ENCODE measurements at regions not wholly inside any gene's neighbourhood (a gene's known extent, or its start where the extent isn't known, plus 50 kb on each side); places are given as distances from the start of the nearest gene placed in this dataset.

- H3K9ac ChIP-seq (ENCODE audit: insufficient read length): no peak overlapping the region
- DNase-seq (ENCODE audit: low read depth, low spot score): no peak
- no peak for TF ChIP-seq EZH2 (IDR thresholded peaks at IDR 0.05)
- no peak for TF ChIP-seq FOXP2 (optimal IDR thresholded peaks at IDR 0.05; ENCODE audit: control extremely low read depth, extremely low read length, insufficient read depth)
- TF ChIP-seq POLR2AphosphoS5 (IDR thresholded peaks at IDR 0.05; ENCODE audit: borderline replicate concordance, low read depth, low read length): no peak
- H3K36me3 ChIP-seq (ENCODE audit: insufficient read depth, low read length): no peaks in the 10 kb centered on the region
- no peak overlapping the region for H3K27ac ChIP-seq
- H3K4me3 ChIP-seq: no peak overlapping the region
- H3K9me3 ChIP-seq (ENCODE audit: low read depth, low read length): no peaks in the 10 kb centered on the region
These were observed 183.3 kb upstream of the ATP2B1 start for GRCh38 chr12:89891933-89892332.

- Histone ChIP-seq H3K9me3 (ENCODE audit: low read depth, low read length) (no peaks in the 10 kb centered on the region), H3K27ac (no peak overlapping the region)
These were observed 181.5 kb upstream of the ATP2B1 start for GRCh38 chr12:89890161-89890560.

GRCh38 chr12:89889062-89889461 lies 180.4 kb upstream of the ATP2B1 start:
- Histone ChIP-seq H3K9ac (ENCODE audit: insufficient read length) (no peak overlapping the region), H3K9me3 (ENCODE audit: low read depth, low read length) (no peaks in the 10 kb centered on the region), H3K4me3 (no peak overlapping the region), H3K36me3 (ENCODE audit: insufficient read depth, low read length) (no peaks in the 10 kb centered on the region), H3K27ac (no peak overlapping the region)
- TF ChIP-seq POLR2AphosphoS5 (IDR thresholded peaks at IDR 0.05; ENCODE audit: borderline replicate concordance, low read depth, low read length): no peak
- no peak for TF ChIP-seq FOXP2 (optimal IDR thresholded peaks at IDR 0.05; ENCODE audit: control extremely low read depth, extremely low read length, insufficient read depth)
- no peak for DNase-seq (ENCODE audit: low read depth, low spot score)

More at GRCh38 chr12:89890161-89890560, 181.5 kb upstream of the ATP2B1 start:
- no peak overlapping the region for H3K4me3 ChIP-seq
- no peak for DNase-seq (ENCODE audit: low read depth, low spot score)
- no peaks in the 10 kb centered on the region for H3K36me3 ChIP-seq (ENCODE audit: insufficient read depth, low read length)
- H3K9ac ChIP-seq (ENCODE audit: insufficient read length): no peak overlapping the region
- TF ChIP-seq EZH2 (IDR thresholded peaks at IDR 0.05) (no peak), POLR2AphosphoS5 (IDR thresholded peaks at IDR 0.05; ENCODE audit: borderline replicate concordance, low read depth, low read length) (no peak), FOXP2 (optimal IDR thresholded peaks at IDR 0.05; ENCODE audit: control extremely low read depth, extremely low read length, insufficient read depth) (no peak)

- H3K9me3 ChIP-seq (ENCODE audit: low read depth, low read length): no peaks in the 10 kb centered on the region
- TF ChIP-seq POLR2AphosphoS5 (IDR thresholded peaks at IDR 0.05; ENCODE audit: borderline replicate concordance, low read depth, low read length): no peak
- no peak for TF ChIP-seq EZH2 (IDR thresholded peaks at IDR 0.05)
- TF ChIP-seq FOXP2 (optimal IDR thresholded peaks at IDR 0.05; ENCODE audit: control extremely low read depth, extremely low read length, insufficient read depth): no peak
- no peak overlapping the region for H3K9ac ChIP-seq (ENCODE audit: insufficient read length)
- H3K4me3 ChIP-seq: no peak overlapping the region
- DNase-seq (ENCODE audit: low read depth, low spot score): no peak
- H3K27ac ChIP-seq: no peak overlapping the region
- H3K36me3 ChIP-seq (ENCODE audit: insufficient read depth, low read length): no peaks in the 10 kb centered on the region
These were observed 176.3 kb upstream of the ATP2B1 start for GRCh38 chr12:89884952-89885351.

- Histone ChIP-seq H3K4me3 (no peak overlapping the region), H3K9me3 (ENCODE audit: low read depth, low read length) (no peaks in the 10 kb centered on the region), H3K9ac (ENCODE audit: insufficient read length) (no peak overlapping the region), H3K36me3 (ENCODE audit: insufficient read depth, low read length) (no peaks in the 10 kb centered on the region), H3K27ac (0 out of 2 replicates have a peak overlapping the region, but pooled peaks have one; percentile 17)
- no peak for DNase-seq (ENCODE audit: low read depth, low spot score)
- TF ChIP-seq EZH2 (IDR thresholded peaks at IDR 0.05) (no peak), POLR2AphosphoS5 (IDR thresholded peaks at IDR 0.05; ENCODE audit: borderline replicate concordance, low read depth, low read length) (no peak), FOXP2 (optimal IDR thresholded peaks at IDR 0.05; ENCODE audit: control extremely low read depth, extremely low read length, insufficient read depth) (no peak)
These were observed 175.8 kb upstream of the ATP2B1 start for GRCh38 chr12:89884416-89884898.

GRCh38 chr12:89883630-89884389 lies 175.2 kb upstream of the ATP2B1 start:
- Histone ChIP-seq H3K4me3 (no peak overlapping the region), H3K9me3 (ENCODE audit: low read depth, low read length) (no peaks in the 10 kb centered on the region), H3K36me3 (ENCODE audit: insufficient read depth, low read length) (no peaks in the 10 kb centered on the region), H3K27ac (0 out of 2 replicates have a peak overlapping the region, but pooled peaks have one; percentile 17), H3K9ac (ENCODE audit: insufficient read length) (no peak overlapping the region)
- no peak for TF ChIP-seq POLR2AphosphoS5 (IDR thresholded peaks at IDR 0.05; ENCODE audit: borderline replicate concordance, low read depth, low read length)
- TF ChIP-seq EZH2 (IDR thresholded peaks at IDR 0.05): no peak
- TF ChIP-seq FOXP2 (optimal IDR thresholded peaks at IDR 0.05; ENCODE audit: control extremely low read depth, extremely low read length, insufficient read depth): no peak
- no peak for DNase-seq (ENCODE audit: low read depth, low spot score)

- H3K36me3 ChIP-seq (ENCODE audit: insufficient read depth, low read length): no peaks in the 10 kb centered on the region
- H3K27ac ChIP-seq: no peak overlapping the region
- TF ChIP-seq POLR2AphosphoS5 (IDR thresholded peaks at IDR 0.05; ENCODE audit: borderline replicate concordance, low read depth, low read length) (no peak), FOXP2 (optimal IDR thresholded peaks at IDR 0.05; ENCODE audit: control extremely low read depth, extremely low read length, insufficient read depth) (no peak), EZH2 (IDR thresholded peaks at IDR 0.05) (no peak)
- H3K9me3 ChIP-seq (ENCODE audit: low read depth, low read length): no peaks in the 10 kb centered on the region
- DNase-seq (ENCODE audit: low read depth, low spot score): no peak
- no peak overlapping the region for H3K4me3 ChIP-seq
- H3K9ac ChIP-seq (ENCODE audit: insufficient read length): no peak overlapping the region
These were observed 174.2 kb upstream of the ATP2B1 start for GRCh38 chr12:89882792-89883191.

GRCh38 chr12:89882050-89882449 lies 173.4 kb upstream of the ATP2B1 start:
- no peak overlapping the region for H3K9ac ChIP-seq (ENCODE audit: insufficient read length)

More at GRCh38 chr12:89882050-89882449, 173.4 kb upstream of the ATP2B1 start:
- no peaks in the 10 kb centered on the region for H3K9me3 ChIP-seq (ENCODE audit: low read depth, low read length)
- TF ChIP-seq EZH2 (IDR thresholded peaks at IDR 0.05) (no peak), POLR2AphosphoS5 (IDR thresholded peaks at IDR 0.05; ENCODE audit: borderline replicate concordance, low read depth, low read length) (no peak), FOXP2 (optimal IDR thresholded peaks at IDR 0.05; ENCODE audit: control extremely low read depth, extremely low read length, insufficient read depth) (no peak)
- DNase-seq (ENCODE audit: low read depth, low spot score): no peak
- H3K4me3 ChIP-seq: no peak overlapping the region
- H3K27ac ChIP-seq: no peak overlapping the region
- H3K36me3 ChIP-seq (ENCODE audit: insufficient read depth, low read length): no peaks in the 10 kb centered on the region
